H1 (cell line): ENCODE measurements at regions not wholly inside any gene's neighbourhood (a gene's known extent, or its start where the extent isn't known, plus 50 kb on each side); places are given as distances from the start of the nearest gene placed in this dataset.

ENCODE experiments used
- CTCF ChIA-PET: fragments of 300-600 bp; sonication (Branson Sonifier 250); formaldehyde crosslinking; loops from one replicate; lab custom pipeline; 2021; ENCODE audit not compliant: partially characterized antibody; lab: Charles Lee
- POLR2A ChIA-PET: fragments of 300-600 bp; sonication (Branson Sonifier 250); formaldehyde crosslinking; loops from one replicate; lab custom pipeline; 2021; ENCODE audit warnings: inconsistent platforms; ENCODE audit not compliant: partially characterized antibody; lab: Charles Lee
- DNase-seq, 2 experiments: peaks; one replicate each; pipeline versions ENCODE4 v3.0.0 to v3.0.0-alpha.2; 2010 to 2022; ENCODE audit warnings: low spot score in 2 of 2, low read depth in 1 of 2, mixed read lengths in 1 of 2
- FAIRE-seq: peaks from 2 replicates; lab custom pipeline; 2011; peaks lifted over from hg19 to GRCh38; lab: Jason Lieb, UNC
- H2AFZ ChIP-seq: 2 replicates; pipeline ENCODE4 v1.8.1; 2012; ENCODE audit warnings: low read length, inconsistent platforms
- H2AK5ac ChIP-seq: 2 replicates; pipeline ENCODE4 v1.6.1; 2013; ENCODE audit warnings: low read depth, low read length
- H2BK120ac ChIP-seq: replicated peaks from 2 replicates; pipeline ENCODE3; 2013; ENCODE audit warnings: low read depth, low read length, inconsistent platforms
- H2BK12ac ChIP-seq: 2 replicates; pipeline ENCODE4 v1.6.1; 2013; ENCODE audit warnings: low read depth, low read length
- H2BK15ac ChIP-seq: 2 replicates; pipeline ENCODE4 v1.6.1; 2013; ENCODE audit warnings: low read length
- H2BK20ac ChIP-seq: 2 replicates; pipeline ENCODE4 v1.6.1; 2013; ENCODE audit warnings: low read length
- H2BK5ac ChIP-seq: 2 replicates; pipeline ENCODE4 v1.6.1; 2013; ENCODE audit warnings: low read depth, low read length
- H3K14ac ChIP-seq: 2 replicates; pipeline ENCODE4 v1.6.1; 2013; ENCODE audit warnings: inconsistent platforms; ENCODE audit not compliant: insufficient read length
- H3K18ac ChIP-seq: 2 replicates; pipeline ENCODE4 v1.6.1; 2013; ENCODE audit warnings: low read length; ENCODE audit errors: extremely low read depth
- H3K23ac ChIP-seq: 2 replicates; pipeline ENCODE4 v1.6.1; 2013; ENCODE audit warnings: inconsistent platforms; ENCODE audit not compliant: insufficient read length
- H3K23me2 ChIP-seq: 2 replicates; pipeline ENCODE4 v1.6.1; 2013; ENCODE audit warnings: low read depth, low read length
- H3K27ac ChIP-seq: 2 replicates; pipeline ENCODE4 v1.6.1; 2011; ENCODE audit warnings: low read depth, low read length, inconsistent platforms
- H3K27me3 ChIP-seq, 4 experiments: replicated peaks in 1 of 4; 1 replicate in 1 of 4; 2 replicates in 3 of 4; pipeline versions ENCODE4 v1.6.1 to v1.8.1; 2011 to 2013; ENCODE audit warnings: low read length in 3 of 4, mild to moderate bottlenecking in 3 of 4, inconsistent platforms in 2 of 4, mixed read lengths in 2 of 4, moderate library complexity in 1 of 4; ENCODE audit not compliant: control insufficient read depth in 3 of 4, insufficient read depth in 3 of 4; ENCODE audit errors: extremely low read depth in 1 of 4
- H3K36me3 ChIP-seq, 4 experiments: 2 replicates each; pipeline versions ENCODE4 v1.6.1 to v1.8.1; 2011 to 2013; ENCODE audit warnings: mild to moderate bottlenecking in 4 of 4, low read length in 3 of 4, moderate library complexity in 2 of 4, control low read depth in 1 of 4, inconsistent platforms in 1 of 4; ENCODE audit not compliant: insufficient read depth in 4 of 4, control insufficient read depth in 2 of 4
- H3K4ac ChIP-seq: replicated peaks from 2 replicates; pipeline ENCODE3; 2013; ENCODE audit warnings: low read length, low read depth, mixed read lengths, inconsistent platforms; ENCODE audit not compliant: insufficient read length
- H3K4me1 ChIP-seq, 4 experiments: replicated peaks in 1 of 4; 1 replicate in 1 of 4; 2 replicates in 3 of 4; pipeline versions ENCODE4 v1.6.1 to v1.8.1; 2011 to 2013; ENCODE audit warnings: low read length in 3 of 4, inconsistent platforms in 2 of 4, mixed read lengths in 1 of 4; ENCODE audit not compliant: insufficient read depth in 4 of 4, control insufficient read depth in 3 of 4
- H3K4me2 ChIP-seq, 2 experiments: 2 replicates each; pipeline versions ENCODE4 v1.6.1 to v1.8.1; 2011 to 2013; ENCODE audit warnings: low read depth in 2 of 2, low read length in 2 of 2, control low read depth in 1 of 2, inconsistent platforms in 1 of 2, mild to moderate bottlenecking in 1 of 2; ENCODE audit not compliant: insufficient read depth in 1 of 2
- H3K4me3 ChIP-seq, 4 experiments: fragments of 200-600, 300-600 bp in 1 of 4; sonication (generic), shearing (Covaris generic), sonication (Bioruptor Twin) in 1 of 4; 2 replicates each; pipeline versions ENCODE4 v1.5.1 to v1.8.1; 2011 to 2016; ENCODE audit warnings: low read length in 4 of 4, low read depth in 3 of 4, control low read depth in 2 of 4, inconsistent platforms in 2 of 4, mild to moderate bottlenecking in 2 of 4, mixed read lengths in 1 of 4, moderate library complexity in 1 of 4; ENCODE audit not compliant: insufficient read depth in 2 of 4; ENCODE audit errors: extremely low read depth in 1 of 4
- H3K56ac ChIP-seq: replicated peaks from 2 replicates; pipeline ENCODE3; 2013; ENCODE audit warnings: low read depth, mild to moderate bottlenecking, mixed read lengths, low read length, inconsistent platforms; ENCODE audit not compliant: insufficient read length
- H3K79me1 ChIP-seq: 2 replicates; pipeline ENCODE4 v1.6.1; 2013; ENCODE audit warnings: low read depth, low read length, control low read depth
- H3K79me2 ChIP-seq, 2 experiments: 2 replicates each; pipeline versions ENCODE4 v1.6.1 to v1.8.1; 2012 to 2013; ENCODE audit warnings: low read length in 2 of 2, mild to moderate bottlenecking in 2 of 2, inconsistent platforms in 1 of 2; ENCODE audit not compliant: insufficient read depth in 2 of 2, control insufficient read depth in 1 of 2
- H3K9ac ChIP-seq, 4 experiments: replicated peaks in 1 of 4; 1 replicate in 1 of 4; 2 replicates in 3 of 4; pipeline versions ENCODE4 v1.6.1 to v1.8.1; 2011 to 2013; ENCODE audit warnings: low read depth in 3 of 4, low read length in 3 of 4, control low read depth in 2 of 4, mild to moderate bottlenecking in 2 of 4, moderate library complexity in 2 of 4, inconsistent platforms in 1 of 4; ENCODE audit errors: extremely low read depth in 1 of 4
- H3K9me3 ChIP-seq, 2 experiments: 2 replicates each; pipeline versions ENCODE4 v1.6.1 to v1.8.1; 2012 to 2013; ENCODE audit warnings: mild to moderate bottlenecking in 2 of 2, moderate library complexity in 2 of 2, control low read depth in 1 of 2, inconsistent platforms in 1 of 2, low read depth in 1 of 2, low read length in 1 of 2, mixed read lengths in 1 of 2; ENCODE audit not compliant: insufficient read depth in 2 of 2
- H4K20me1 ChIP-seq, 2 experiments: replicated peaks in 1 of 2; 2 replicates each; pipeline versions ENCODE3 to v1.8.1; 2011 to 2013; ENCODE audit warnings: inconsistent platforms in 2 of 2, low read length in 2 of 2, mild to moderate bottlenecking in 1 of 2; ENCODE audit not compliant: insufficient read depth in 2 of 2, control insufficient read depth in 1 of 2
- H4K5ac ChIP-seq: 2 replicates; pipeline ENCODE4 v1.6.1; 2013; ENCODE audit warnings: low read length, low read depth, mixed read lengths, inconsistent platforms; ENCODE audit not compliant: insufficient read length
- H4K8ac ChIP-seq: 2 replicates; pipeline ENCODE4 v1.8.0; 2013; ENCODE audit warnings: mild to moderate bottlenecking, moderate library complexity, low read length, inconsistent platforms; ENCODE audit not compliant: insufficient read depth; ENCODE audit errors: extremely low read depth
- H4K91ac ChIP-seq: replicated peaks from 2 replicates; pipeline ENCODE3; 2013; ENCODE audit warnings: low read length, mixed read lengths, inconsistent platforms; ENCODE audit not compliant: insufficient read length
- BCL11A ChIP-seq, 2 experiments: IDR thresholded peaks; one replicate each; pipeline ENCODE4 v1.6.1; 2011; ENCODE audit warnings: low read depth in 2 of 2, low read length in 2 of 2, mild to moderate bottlenecking in 2 of 2
- CBX5 ChIP-seq: fragments of 300-800, 300-1000 bp; sonication (generic); IDR thresholded peaks from 2 replicates; pipeline ENCODE4 v1.7.1; 2016; ENCODE audit warnings: antibody characterized with exemption, low read length, low read depth
- CREB1 ChIP-seq: IDR thresholded peaks from 2 replicates; pipeline ENCODE4 v1.6.1; 2012; ENCODE audit warnings: inconsistent platforms
- EGR1 ChIP-seq: IDR thresholded peaks from 2 replicates; pipeline ENCODE4 v1.6.1; 2011; ENCODE audit warnings: low read depth, low read length, borderline replicate concordance
- MAX ChIP-seq: IDR thresholded peaks from 2 replicates; pipeline ENCODE4 v1.6.1; 2012; ENCODE audit warnings: inconsistent platforms
- PHF8 ChIP-seq: fragments of 200-600 bp; sonication (generic); conservative IDR thresholded peaks from 2 replicates; pipeline ENCODE4 v1.7.1; 2012; ENCODE audit warnings: low read depth, mild to moderate bottlenecking, inconsistent platforms, low read length, moderate library complexity
- TAF1 ChIP-seq: IDR thresholded peaks from 2 replicates; pipeline ENCODE4 v1.6.1; 2011; ENCODE audit warnings: mild to moderate bottlenecking, low read depth, low read length
- TAF7 ChIP-seq: optimal IDR thresholded peaks from 2 replicates; pipeline ENCODE3; 2011; ENCODE audit warnings: low read depth, mild to moderate bottlenecking, inconsistent platforms, low read length, moderate library complexity, borderline replicate concordance
- ZNF274 ChIP-seq: IDR thresholded peaks from 2 replicates; pipeline ENCODE4 v1.7.0; 2012; ENCODE audit warnings: low read length, borderline replicate concordance; ENCODE audit errors: extremely low read depth
- WGBS, 2 experiments: shearing (Covaris generic) in 1 of 2; methylation state at CpG; one replicate each; pipeline versions ENCODE4 v1.1.6 to v1.1.7; 2013 to 2015; ENCODE audit warnings: low lambda C conversion rate in 2 of 2, mixed read lengths in 2 of 2, inconsistent platforms in 1 of 2, low coverage in 1 of 2, missing lambda C conversion rate in 1 of 2; ENCODE audit not compliant: insufficient replicate concordance in 2 of 2, insufficient coverage in 1 of 2, insufficient read length in 1 of 2; ENCODE audit errors: extremely low coverage in 1 of 2, missing lambda C conversion rate in 1 of 2; 5-methylcytosine and 5-hydroxymethylcytosine counted together

- no peak overlapping the region for H4K8ac ChIP-seq
- H3K36me3 ChIP-seq = no peaks in the 10 kb centered on the region
- ChIA-PET POLR2A (no interaction called here), CTCF (no interaction called here)
- no peak overlapping the region for H2AFZ ChIP-seq
- H3K27me3 ChIP-seq = no peaks in the 10 kb centered on the region
- H3K4me2 ChIP-seq = no peak overlapping the region
- H3K4ac ChIP-seq = no peak overlapping the region
- no peak overlapping the region for H2BK12ac ChIP-seq
- no peak overlapping the region for H3K18ac ChIP-seq
- H3K9me3 ChIP-seq = peaks cover 0 to 24% of the 10 kb centered on the region in 2 experiments; a peak in 3 of 4 replicates
- no peak overlapping the region for H3K56ac ChIP-seq
- H2BK15ac ChIP-seq = no peak overlapping the region
- no peaks in the 10 kb centered on the region for H3K4me1 ChIP-seq
- WGBS, 2 experiments = 50% methylated on average over 1 of the region's 3 CpGs; no CpG with 5 or more reads in 1 of the 2 experiments
- DNase-seq (no peak), FAIRE-seq (no peak)
- no peak for TF ChIP-seq MAX
- no peak for TF ChIP-seq BCL11A (IDR thresholded peaks at IDR 0.05; ENCODE audit: low read depth in 2 of 2, low read length in 2 of 2)
- TF ChIP-seq PHF8 = no peak
- no peak for TF ChIP-seq CREB1
- no peak for TF ChIP-seq EGR1
- no peak for TF ChIP-seq TAF1
- TF ChIP-seq ZNF274 = no peak
- no peak for TF ChIP-seq TAF7
- no peak for TF ChIP-seq CBX5
- no peak overlapping the region for H2BK120ac ChIP-seq
- H4K5ac ChIP-seq = no peak overlapping the region
- no peaks in the 10 kb centered on the region for H4K20me1 ChIP-seq
- no peak overlapping the region for H4K91ac ChIP-seq
- no peak overlapping the region for H3K23ac ChIP-seq
- H2BK20ac ChIP-seq = no peak overlapping the region
- H3K79me2 ChIP-seq = no peaks in the 10 kb centered on the region
- no peak overlapping the region for H3K4me3 ChIP-seq
- H3K14ac ChIP-seq = no peak overlapping the region
- no peak overlapping the region for H2BK5ac ChIP-seq
- H3K27ac ChIP-seq = no peak overlapping the region
- H3K79me1 ChIP-seq = no peaks in the 10 kb centered on the region
- H3K9ac ChIP-seq = no peak overlapping the region
- H2AK5ac ChIP-seq = no peak overlapping the region
- H3K23me2 ChIP-seq = no peaks in the 10 kb centered on the region
These were observed 266.6 kb downstream of the RPS4Y2 start for GRCh38 chrY:21022326-21023044.
